ENCODE measurements at regions not wholly inside any gene's neighbourhood (a gene's known extent, or its start where the extent isn't known, plus 50 kb on each side); places are given as distances from the start of the nearest gene placed in this dataset.

DNA sequence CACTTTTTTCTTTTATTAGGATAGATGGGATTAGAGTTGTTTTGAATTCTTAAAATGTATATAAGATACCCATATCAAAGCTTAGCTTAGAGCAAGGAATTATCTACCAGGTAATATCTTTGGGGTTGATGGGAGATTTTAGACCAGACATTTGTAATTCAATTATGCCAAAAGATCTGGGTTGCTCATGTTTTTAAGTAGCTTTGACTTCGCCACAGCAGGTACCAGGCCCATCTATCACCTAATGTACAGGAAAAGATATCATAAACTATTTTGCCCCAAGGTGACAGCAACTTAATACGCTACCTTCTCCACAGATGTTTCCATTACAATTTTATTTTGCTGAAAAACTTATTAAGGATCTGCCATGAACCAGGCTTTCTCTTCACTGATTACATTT, 514.6 kb upstream of the ADAMTS9 start:
- H3K36me3 Mint-ChIP-seq = no peaks in the 10 kb centered on the region
- no peak overlapping the region for H3K27ac Mint-ChIP-seq
- H3K27me3 Mint-ChIP-seq = no peaks in the 10 kb centered on the region
- no peak overlapping the region for H3K4me3 Mint-ChIP-seq
- peaks cover 3% of the 10 kb centered on the region for H3K9me3 Mint-ChIP-seq
- no peak for DNase-seq
- ATAC-seq (ENCODE audit: low read depth) = no peak
- POLR2A ChIA-PET = no interaction called here
- no peaks in the 10 kb centered on the region for H3K4me1 Mint-ChIP-seq

DNA sequence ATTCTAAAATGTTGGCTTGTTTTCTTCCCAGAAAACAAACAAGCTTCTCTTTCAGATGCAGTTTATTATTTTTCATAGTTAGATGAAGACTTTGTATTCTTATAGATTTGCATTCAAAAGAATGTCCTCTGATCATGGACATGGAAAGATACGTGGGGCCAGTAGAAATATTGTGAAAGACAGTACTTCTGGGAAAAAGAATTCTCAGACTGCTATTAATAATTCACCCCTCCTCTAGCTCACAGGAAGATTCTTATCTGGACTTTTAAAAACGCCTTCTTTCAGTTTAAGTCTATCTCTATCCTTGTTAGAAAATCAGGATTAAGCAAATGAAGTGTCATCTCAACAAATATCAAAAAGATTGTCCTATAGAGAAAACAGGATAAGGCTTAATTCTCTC, 514.1 kb upstream of the ADAMTS9 start:
- no peaks in the 10 kb centered on the region for H3K27me3 Mint-ChIP-seq
- no peaks in the 10 kb centered on the region for H3K4me1 Mint-ChIP-seq
- no peak overlapping the region for H3K4me3 Mint-ChIP-seq
- DNase-seq (no peak), ATAC-seq (ENCODE audit: low read depth) (no peak)
- H3K36me3 Mint-ChIP-seq = no peaks in the 10 kb centered on the region
- H3K9me3 Mint-ChIP-seq = peaks cover 3% of the 10 kb centered on the region
- POLR2A ChIA-PET = no interaction called here
- H3K27ac Mint-ChIP-seq = no peak overlapping the region

DNA sequence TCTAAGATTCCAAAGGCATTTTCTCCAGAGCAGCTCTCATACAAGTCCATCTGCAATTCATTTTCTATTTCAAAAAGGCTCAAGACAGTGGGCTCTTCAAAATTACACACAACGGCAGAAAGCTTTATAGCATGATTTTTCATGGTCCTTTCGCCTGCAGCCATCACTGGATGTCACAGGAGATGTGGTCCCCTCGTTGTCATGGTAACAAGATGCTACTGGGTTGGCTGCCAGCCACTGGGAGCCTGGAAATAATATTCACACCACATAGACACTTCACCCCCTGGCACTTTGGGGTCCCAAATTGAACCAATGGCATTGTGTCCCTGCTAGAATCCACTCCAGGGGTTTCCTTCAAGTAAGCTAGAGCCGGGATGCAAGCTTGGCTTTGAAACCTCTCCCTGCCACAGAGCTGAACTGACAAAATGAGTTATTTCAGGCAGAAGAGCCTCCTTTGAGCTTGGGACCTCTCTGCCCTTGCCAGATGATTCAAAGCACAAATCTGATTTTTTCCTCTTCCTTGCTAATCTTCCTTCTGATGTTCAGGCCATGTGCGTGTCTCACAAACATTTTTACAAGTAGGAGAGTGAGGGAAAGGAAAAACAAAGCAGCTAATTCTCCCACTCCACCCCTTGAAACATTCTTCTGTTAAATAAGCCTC, 512.6 kb upstream of the ADAMTS9 start:
- Mint-ChIP-seq H3K36me3 (no peaks in the 10 kb centered on the region), H3K4me1 (no peaks in the 10 kb centered on the region), H3K9me3 (peaks cover 2% of the 10 kb centered on the region), H3K27me3 (no peaks in the 10 kb centered on the region), H3K4me3 (no peak overlapping the region), H3K27ac (no peak overlapping the region)
- POLR2A ChIA-PET = no interaction called here
- DNase-seq (no peak), ATAC-seq (ENCODE audit: low read depth) (no peak)

DNA sequence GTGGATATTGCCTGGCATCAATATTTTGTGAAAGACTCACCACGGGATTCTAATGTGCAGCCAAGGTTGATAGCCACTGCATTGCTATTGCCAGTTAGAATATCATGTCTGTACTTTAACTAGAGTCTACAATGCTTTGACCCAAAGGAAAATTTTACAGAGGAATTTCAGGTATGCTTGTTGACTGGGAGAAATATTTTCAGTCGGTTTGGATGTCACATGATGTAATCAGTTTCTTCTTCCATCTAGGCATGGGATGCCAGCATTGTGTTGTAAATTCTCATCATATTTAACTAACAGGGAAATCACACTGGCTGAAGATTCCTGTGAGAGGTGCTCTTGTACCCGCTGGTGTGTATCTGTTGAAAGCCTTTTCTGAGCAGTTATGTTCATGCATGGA, 508.9 kb upstream of the ADAMTS9 start:
- H3K9me3 Mint-ChIP-seq = peaks cover 2% of the 10 kb centered on the region

DNA sequence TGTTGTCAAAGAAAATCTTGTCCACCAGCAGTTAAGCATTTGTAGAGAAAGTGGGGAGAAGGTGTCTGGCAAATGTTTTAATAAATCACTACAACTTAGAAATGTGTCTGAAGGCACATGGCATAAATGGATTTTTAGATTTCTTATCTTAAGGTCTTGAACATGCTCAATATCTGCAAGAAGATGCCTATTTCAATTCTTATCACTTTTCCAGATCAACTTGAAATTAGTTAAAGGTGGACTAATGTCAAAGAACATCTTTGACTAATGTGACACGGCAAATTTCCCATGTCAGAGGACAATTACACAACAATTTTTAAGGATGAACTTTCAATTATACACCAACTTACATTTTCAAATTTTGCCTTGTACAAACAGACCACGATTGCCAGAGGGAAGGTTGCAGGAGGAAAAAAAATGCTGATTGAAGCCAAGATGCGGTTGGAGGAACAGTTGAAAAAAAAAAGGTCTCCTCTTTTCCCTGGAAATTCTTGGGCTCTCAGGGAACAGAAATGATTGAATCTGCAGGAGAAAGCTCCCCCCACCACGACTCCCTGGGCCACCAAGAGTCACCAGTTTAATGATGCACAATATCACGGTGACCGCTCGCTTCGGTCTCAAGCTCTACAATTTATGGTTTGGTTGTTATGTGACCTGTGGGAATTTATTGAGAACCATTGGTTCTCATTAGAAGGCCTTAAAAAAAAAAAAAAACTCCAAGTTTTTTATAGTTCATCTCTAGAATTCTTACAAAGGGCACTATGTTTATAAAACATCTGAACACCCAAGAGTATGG, 507.6 kb upstream of the ADAMTS9 start:
- Mint-ChIP-seq H3K4me3 (no peak overlapping the region), H3K4me1 (no peaks in the 10 kb centered on the region), H3K27ac (no peak overlapping the region), H3K27me3 (no peaks in the 10 kb centered on the region), H3K36me3 (no peaks in the 10 kb centered on the region), H3K9me3 (peaks cover 2% of the 10 kb centered on the region)
- DNase-seq (no peak), ATAC-seq (ENCODE audit: low read depth) (no peak)
- POLR2A ChIA-PET = no interaction called here

More for the DNA sequence above, 508.9 kb upstream of the ADAMTS9 start:
- Mint-ChIP-seq H3K36me3 (no peaks in the 10 kb centered on the region), H3K4me3 (no peak overlapping the region), H3K27ac (no peak overlapping the region), H3K4me1 (no peaks in the 10 kb centered on the region), H3K27me3 (no peaks in the 10 kb centered on the region)
- POLR2A ChIA-PET = no interaction called here
- no peak for ATAC-seq (ENCODE audit: low read depth)
- DNase-seq = no peak

DNA sequence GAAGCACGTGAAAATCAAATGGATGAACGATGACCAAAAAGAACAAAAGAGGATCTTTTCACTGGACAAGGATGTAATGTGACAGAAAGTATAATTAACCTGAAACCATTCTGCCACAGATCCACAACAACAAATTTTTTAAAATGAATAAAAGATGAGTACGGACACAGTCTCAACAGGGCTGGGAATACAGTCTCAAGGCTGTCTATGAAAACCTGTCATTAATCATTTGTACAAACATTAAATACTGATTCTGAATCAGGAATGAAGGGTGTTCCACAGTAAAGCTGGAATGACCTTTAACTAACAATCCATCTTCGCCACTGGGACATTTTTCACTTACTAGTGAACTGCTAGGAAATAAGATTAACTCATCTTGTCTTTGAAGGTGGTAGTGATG, 506.9 kb upstream of the ADAMTS9 start:
- no peak overlapping the region for H3K27ac Mint-ChIP-seq
- no peak overlapping the region for H3K4me3 Mint-ChIP-seq
- H3K36me3 Mint-ChIP-seq = no peaks in the 10 kb centered on the region
- no peaks in the 10 kb centered on the region for H3K27me3 Mint-ChIP-seq
- H3K9me3 Mint-ChIP-seq = peaks cover 2% of the 10 kb centered on the region
- DNase-seq (no peak), ATAC-seq (ENCODE audit: low read depth) (no peak)
- no peaks in the 10 kb centered on the region for H3K4me1 Mint-ChIP-seq
- POLR2A ChIA-PET = no interaction called here

DNA sequence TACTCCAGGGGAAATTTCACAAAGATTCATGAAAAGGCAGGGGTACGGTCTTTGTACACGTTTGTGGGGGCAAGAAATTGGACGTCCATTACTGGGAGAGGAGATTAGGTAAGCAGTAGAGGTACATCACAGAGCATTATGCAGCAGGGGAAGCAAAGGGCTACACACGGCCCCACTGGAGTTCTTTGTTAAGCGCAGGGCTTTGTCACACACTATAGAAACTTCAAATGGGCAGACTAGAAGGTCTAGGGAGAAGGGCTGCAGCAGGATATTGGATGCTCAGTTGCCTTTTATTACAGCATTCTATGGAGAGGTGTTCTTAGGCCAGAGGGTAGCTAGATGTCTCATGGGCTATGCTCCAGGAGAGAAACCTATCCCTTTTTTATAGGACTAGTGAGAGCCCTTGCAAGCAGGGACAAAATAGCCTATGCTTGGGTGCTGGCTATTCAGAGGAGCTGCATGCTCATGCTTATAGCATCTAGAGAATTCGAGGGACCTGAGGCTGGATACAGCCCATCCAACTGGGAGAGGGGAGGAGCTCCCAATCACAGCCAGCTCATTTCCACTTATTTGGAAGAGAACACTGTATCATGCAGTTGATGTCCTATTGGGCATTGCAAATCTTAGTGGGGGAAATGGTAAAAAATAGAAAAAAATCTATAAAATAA, 506.4 kb upstream of the ADAMTS9 start:
- ATAC-seq (ENCODE audit: low read depth) (no peak), DNase-seq (no peak)
- Mint-ChIP-seq H3K4me1 (no peaks in the 10 kb centered on the region), H3K4me3 (no peak overlapping the region), H3K27me3 (no peaks in the 10 kb centered on the region), H3K9me3 (peaks cover 2% of the 10 kb centered on the region), H3K27ac (no peak overlapping the region), H3K36me3 (no peaks in the 10 kb centered on the region)
- POLR2A ChIA-PET = no interaction called here

DNA sequence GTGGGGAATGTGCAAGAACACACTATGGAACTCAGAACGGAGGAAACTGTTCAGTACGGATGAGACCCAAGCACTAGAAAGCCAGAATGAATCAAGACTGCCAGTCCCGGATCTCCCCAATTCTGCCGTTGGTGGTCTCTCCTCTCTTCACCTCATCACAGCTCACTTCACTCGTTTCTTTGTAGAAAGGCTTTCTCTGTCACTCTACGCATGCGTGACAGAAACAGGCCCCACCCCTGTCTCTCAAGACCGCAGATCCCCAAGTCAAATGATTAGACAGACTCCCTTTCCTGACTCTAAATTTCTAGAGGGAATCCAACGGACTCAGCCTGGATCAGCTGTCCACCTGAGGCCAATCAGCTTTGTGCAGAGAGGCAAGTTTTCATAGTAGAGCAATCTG, 505.7 kb upstream of the ADAMTS9 start:
- POLR2A ChIA-PET = no interaction called here
- Mint-ChIP-seq H3K4me1 (no peaks in the 10 kb centered on the region), H3K36me3 (no peaks in the 10 kb centered on the region), H3K9me3 (peaks cover 2% of the 10 kb centered on the region), H3K27ac (no peak overlapping the region), H3K4me3 (no peak overlapping the region), H3K27me3 (no peaks in the 10 kb centered on the region)
- DNase-seq (no peak), ATAC-seq (ENCODE audit: low read depth) (no peak)

DNA sequence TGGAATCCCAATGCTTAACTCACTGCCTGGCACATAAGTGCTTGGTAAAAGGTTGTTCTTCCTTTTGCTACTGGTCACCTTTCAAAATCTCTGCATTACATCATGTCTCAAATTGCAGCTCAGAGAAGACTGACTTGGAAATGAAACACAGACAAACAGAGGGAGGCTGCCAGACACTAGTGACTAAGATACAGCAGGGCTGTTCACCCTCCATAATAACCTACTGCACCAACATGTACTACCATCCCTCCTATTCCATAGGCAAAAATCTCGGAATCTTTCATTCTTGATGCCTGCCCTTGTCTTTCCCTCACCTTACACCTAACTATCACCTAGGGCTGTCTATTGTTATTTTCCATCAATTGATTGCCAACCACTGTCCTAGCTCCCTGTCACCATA, 502.3 kb upstream of the ADAMTS9 start:
- Mint-ChIP-seq H3K27me3 (no peaks in the 10 kb centered on the region), H3K4me3 (no peak overlapping the region), H3K4me1 (no peaks in the 10 kb centered on the region), H3K36me3 (no peaks in the 10 kb centered on the region), H3K27ac (no peak overlapping the region), H3K9me3 (peaks cover 3% of the 10 kb centered on the region)
- DNase-seq = no peak
- no peak for ATAC-seq (ENCODE audit: low read depth)
- POLR2A ChIA-PET = no interaction called here

DNA sequence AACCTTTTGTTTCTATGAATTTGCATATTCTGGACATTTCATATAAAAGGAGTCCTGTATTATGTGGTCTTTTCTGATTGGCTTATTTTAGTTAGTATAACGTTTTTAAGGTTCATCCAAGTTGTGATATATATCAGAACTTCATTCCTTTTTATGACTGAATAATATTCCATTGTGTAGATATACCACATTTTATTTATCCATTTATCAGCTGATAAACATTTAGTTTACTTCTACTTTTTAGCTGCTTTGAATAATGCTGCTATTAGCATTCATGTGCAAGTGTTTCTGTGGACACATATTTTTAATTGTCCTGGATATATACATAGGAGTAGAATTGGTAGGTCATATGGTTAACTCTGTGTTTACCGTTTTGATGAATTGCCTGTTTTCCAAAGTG, 498.5 kb upstream of the ADAMTS9 start:
- Mint-ChIP-seq H3K27me3 (no peaks in the 10 kb centered on the region), H3K4me3 (no peak overlapping the region), H3K36me3 (no peaks in the 10 kb centered on the region), H3K9me3 (peaks cover 7% of the 10 kb centered on the region), H3K27ac (no peak overlapping the region), H3K4me1 (no peaks in the 10 kb centered on the region)
- POLR2A ChIA-PET = no interaction called here
- ATAC-seq (ENCODE audit: low read depth) (no peak), DNase-seq (no peak)

DNA sequence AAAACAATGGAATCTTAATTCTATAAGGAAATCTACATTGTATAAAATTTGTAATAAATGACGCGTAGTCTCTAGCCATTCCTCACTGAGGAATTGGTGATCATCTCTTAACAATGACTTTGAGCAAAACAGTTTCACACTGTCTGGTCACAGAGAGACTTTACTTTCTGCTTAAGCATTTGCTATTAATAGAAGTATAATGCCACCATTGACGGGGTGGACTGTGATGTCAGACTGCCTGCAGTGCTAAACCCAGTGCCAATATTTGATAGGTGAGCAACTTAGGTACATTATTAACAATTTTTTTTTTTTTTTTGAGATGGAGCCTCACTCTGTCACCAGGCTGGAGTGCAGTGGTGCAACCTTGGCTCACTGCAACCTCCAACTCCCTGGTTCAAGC, 494.9 kb upstream of the ADAMTS9 start:
- ATAC-seq (ENCODE audit: low read depth) (no peak), DNase-seq (no peak)
- Mint-ChIP-seq H3K27ac (no peak overlapping the region), H3K4me1 (no peaks in the 10 kb centered on the region), H3K36me3 (no peaks in the 10 kb centered on the region), H3K4me3 (no peak overlapping the region), H3K9me3 (peaks cover 4% of the 10 kb centered on the region), H3K27me3 (no peaks in the 10 kb centered on the region)
- POLR2A ChIA-PET = no interaction called here

DNA sequence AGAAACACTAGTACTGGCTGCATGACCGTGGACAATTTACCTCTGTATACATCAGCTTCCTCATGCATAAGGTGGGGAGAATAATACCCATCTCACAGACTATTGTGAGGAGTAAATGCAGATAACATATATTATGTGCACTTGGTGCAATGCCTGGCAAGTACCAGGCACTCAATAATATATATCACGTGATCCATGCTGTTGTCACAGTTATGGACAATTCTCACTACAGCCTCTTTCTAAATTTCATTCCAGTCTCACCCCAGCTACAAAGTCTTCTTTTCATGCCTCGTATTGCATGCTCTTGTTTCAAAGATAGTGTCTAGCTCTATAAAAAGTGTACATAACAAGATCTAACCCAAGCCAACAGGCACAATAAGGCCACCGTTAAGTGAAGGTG, 494.3 kb upstream of the ADAMTS9 start:
- Mint-ChIP-seq H3K36me3 (no peaks in the 10 kb centered on the region), H3K4me1 (no peaks in the 10 kb centered on the region), H3K4me3 (no peak overlapping the region), H3K27me3 (no peaks in the 10 kb centered on the region), H3K9me3 (peaks cover 4% of the 10 kb centered on the region), H3K27ac (no peak overlapping the region)
- POLR2A ChIA-PET = no interaction called here
- ATAC-seq (ENCODE audit: low read depth) (no peak), DNase-seq (no peak)

DNA sequence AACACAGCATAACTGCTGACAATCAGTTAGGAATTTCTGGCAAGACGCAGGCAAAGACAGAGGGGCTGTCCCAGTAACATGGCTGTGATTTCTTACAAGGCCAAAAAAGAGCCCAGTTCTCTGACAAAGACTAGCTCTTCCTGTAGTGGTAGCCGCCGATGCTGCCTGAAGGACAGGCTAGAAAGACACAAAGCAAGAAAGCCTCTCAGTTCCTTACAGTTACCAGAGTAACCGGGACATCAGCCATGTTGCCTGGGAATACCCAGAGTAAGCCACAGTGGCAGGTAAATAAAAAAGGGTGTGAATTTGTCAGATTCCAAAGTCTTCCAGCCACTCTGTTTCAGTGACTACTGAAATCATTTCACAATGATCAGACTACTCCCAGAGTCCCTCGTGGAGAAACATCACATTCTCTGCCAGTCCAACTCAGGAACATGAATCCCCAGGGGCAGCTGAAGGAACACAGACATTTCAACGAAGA, 493.6 kb upstream of the ADAMTS9 start:
- H3K4me1 Mint-ChIP-seq = no peaks in the 10 kb centered on the region
- no peaks in the 10 kb centered on the region for H3K36me3 Mint-ChIP-seq
- no peak for ATAC-seq (ENCODE audit: low read depth)
- DNase-seq = no peak
- no peak overlapping the region for H3K4me3 Mint-ChIP-seq
- H3K27ac Mint-ChIP-seq = no peak overlapping the region
- POLR2A ChIA-PET = no interaction called here
- no peaks in the 10 kb centered on the region for H3K27me3 Mint-ChIP-seq
- peaks cover 4% of the 10 kb centered on the region for H3K9me3 Mint-ChIP-seq

DNA sequence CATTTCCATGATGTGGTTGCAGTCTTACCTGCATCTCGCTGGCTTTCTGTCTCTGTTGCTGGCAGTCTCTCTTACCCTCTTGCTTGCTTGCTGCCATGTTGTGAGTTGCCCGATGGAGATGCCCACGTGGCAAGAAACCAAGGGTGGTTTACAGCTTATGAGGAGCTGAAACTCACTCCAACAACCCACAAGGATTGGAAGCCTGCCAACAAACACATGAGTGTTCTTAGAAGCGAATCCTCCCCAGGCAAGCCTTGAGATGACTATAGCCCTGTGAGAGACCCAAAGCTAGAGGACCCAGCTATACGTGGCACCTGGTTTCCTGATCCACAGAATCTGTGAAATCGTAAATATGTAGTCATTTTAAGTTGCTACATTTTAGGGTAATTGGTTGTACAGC, 490.9 kb upstream of the ADAMTS9 start:
- POLR2A ChIA-PET = no interaction called here
- ATAC-seq (ENCODE audit: low read depth) = no peak
- H3K4me1 Mint-ChIP-seq = no peaks in the 10 kb centered on the region

More for the DNA sequence above, 490.9 kb upstream of the ADAMTS9 start:
- Mint-ChIP-seq H3K36me3 (no peaks in the 10 kb centered on the region), H3K4me3 (no peak overlapping the region), H3K9me3 (peaks cover 2% of the 10 kb centered on the region), H3K27ac (no peak overlapping the region), H3K27me3 (no peaks in the 10 kb centered on the region)
- no peak for DNase-seq
